ENCODE measurements at regions not wholly inside any gene's neighbourhood (a gene's known extent, or its start where the extent isn't known, plus 50 kb on each side); places are given as distances from the start of the nearest gene placed in this dataset.

- no peak for DNase-seq
Measured at GRCh38 chr6:21478411-21478810, 115.1 kb upstream of the SOX4 start.

DNA sequence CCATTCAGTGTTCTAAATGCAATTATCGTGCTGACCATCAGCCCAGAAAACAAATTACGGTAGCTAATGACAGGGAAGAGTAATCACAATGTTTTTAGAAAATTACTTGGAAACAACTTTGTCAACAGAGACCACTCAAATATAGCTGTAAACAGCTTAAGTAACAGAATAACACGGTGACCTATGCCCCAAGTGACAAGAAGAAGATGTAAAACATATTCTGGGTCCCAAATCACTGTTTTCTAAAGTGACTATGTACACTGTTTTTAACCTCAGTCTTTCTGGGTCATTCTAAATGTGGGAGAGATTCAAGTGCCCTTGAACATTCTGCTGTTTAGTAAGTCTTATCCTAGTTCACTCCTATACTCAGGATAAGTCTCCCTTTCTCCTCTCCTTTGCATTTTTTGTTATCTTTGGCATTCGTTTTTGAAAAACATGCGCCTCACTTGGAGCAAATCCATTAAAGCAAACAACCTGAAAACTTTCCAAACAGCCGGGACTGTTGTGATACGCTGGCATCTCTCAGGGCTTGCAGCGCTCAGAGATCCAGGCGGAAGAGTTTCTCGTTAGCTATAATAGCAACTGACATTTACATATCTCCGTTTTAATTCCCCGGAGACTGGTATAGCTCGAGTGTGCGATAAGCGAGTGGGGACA lies 114.5 kb upstream of the SOX4 start:
- no peak for DNase-seq

DNA sequence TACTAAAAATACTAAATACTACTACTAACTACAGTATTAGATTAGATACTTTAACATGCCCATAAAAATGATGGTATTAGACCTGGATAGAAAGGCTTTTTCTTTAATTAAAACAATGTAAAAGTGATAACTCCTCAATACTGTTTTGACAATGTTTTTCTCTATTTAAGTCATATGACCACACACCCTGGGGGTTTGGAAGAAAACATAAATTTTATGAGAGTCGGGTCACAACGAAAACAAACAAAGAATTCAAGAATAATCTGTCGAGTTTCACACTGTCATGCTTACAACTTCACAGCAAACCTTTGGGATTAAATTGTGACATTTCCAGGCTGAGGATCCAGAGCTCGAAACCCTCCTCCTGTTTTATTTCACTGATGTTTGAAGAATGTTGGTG lies 107.4 kb upstream of the SOX4 start:
- no peak for DNase-seq

GRCh38 chr6:21489826-21490225 lies 103.7 kb upstream of the SOX4 start:
- no peak for DNase-seq

DNA sequence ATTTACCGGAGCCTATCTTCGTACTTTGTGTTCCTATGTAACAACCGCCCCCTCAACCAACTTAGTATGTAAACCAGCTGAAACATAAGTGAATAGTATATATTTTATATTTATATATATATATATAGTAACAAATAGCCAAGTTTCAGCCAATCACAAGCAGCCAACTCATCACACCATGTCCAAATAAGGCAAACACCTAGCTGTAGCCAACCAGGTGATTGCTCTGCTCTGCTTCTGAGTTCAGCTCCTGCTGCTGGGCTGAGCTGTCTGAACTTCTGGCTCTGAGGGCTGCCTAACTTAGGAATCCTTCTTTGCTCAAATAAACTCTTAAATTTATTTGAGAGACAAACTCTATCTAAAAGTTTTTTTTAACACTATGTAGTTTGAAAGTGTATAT lies 101.6 kb upstream of the SOX4 start:
- no peak for DNase-seq

GRCh38 chr6:21494505-21494904 lies 99.0 kb upstream of the SOX4 start:
- no peak for DNase-seq

- no peak for DNase-seq
Measured at GRCh38 chr6:21496196-21496595, 97.4 kb upstream of the SOX4 start.

DNA sequence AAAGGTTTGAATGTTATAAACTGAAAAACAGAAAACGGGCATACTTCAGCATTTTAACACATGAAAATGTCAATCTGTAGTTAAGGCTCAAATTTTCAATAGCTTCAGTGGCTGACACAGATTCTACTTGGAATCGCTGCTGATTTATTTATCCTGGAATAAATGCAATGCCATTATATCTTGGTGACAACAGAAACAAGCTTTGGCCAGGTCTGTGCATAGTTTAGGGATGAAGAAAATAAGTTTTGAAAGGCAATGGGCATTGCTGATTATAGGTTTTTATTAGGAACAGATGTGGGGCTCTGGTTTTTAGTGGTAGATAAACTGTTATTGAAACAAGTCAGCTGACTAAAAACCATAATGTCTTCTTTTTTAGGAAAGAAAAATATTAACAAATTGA lies 96.8 kb upstream of the SOX4 start:
- DNase-seq: no peak

DNA sequence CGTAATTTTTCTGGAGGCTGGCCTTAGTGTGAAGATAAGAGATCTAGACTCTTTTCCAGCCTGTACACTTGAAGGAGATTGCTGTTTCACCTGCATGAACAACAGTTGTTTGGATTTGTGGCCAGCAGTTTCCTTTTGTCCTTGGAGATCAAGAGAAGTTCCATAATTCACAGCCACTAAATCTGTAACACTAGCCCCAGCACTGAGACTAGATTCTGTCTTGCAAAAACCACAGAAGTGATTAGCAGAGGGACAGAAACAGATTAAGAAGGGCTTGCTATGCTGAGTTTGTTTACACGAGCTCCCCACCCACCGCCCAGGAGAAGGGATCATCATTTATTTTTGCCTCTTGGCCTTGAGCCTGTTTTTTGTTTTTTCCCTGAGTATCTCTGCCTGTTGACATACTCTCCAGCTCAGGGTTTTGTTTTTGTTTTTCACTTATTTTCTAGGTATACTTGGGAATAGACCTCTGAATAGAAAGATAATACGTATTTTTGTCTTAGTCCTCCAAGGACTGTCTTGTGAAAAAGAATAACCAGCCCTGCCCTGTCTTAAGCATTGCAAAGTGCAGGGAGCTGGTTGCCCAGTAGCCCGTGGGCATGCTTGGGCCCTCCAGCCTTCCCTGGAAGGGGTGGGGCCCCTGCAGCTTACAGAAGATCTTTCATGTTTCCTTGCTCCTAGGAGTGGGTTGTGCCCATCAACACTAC lies 93.1 kb upstream of the SOX4 start:
- DNase-seq: no peak

GRCh38 chr6:21501021-21501354 lies 92.6 kb upstream of the SOX4 start:
- DNase-seq: no peak

DNA sequence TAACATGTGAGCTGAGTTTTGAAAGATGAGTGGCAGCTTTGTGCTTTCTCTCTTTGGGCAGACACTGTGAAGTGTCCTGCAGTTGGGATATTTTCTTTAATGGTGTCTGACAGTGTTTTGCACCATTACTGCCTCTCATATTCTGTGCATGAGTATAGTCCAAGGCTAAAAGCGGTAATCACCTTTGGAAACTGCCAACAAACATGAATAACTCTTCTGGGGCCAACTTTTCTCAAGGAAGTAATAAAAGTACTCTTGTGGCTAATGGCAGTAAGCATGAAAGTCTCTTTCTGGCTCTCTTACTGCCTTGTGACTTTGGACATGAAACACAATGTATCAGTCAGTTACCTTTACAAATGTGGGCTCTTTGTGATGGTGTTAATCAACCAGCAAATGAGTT lies 91.7 kb upstream of the SOX4 start:
- DNase-seq: no peak

DNA sequence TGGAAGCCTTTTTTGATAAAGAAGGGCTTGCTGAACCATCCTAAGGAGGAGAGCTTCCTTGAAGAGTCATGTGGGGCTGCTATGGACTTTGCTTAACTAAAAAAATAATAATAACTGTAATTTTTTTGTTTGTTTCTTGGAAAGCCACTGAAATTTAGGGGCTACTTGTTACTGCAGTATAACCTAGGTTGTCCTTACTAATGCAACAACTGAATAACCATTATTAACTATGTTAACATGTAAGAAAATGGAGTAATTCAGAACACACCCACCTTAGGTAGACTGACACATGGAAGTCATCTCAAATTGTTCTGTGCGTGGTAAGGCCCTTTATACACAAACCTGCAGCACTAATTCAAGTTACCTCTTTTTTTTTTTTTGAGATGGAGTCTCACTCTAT lies 90.9 kb upstream of the SOX4 start:
- DNase-seq: no peak

- no peak for DNase-seq
Measured at GRCh38 chr6:21504790-21505189, 88.8 kb upstream of the SOX4 start.

GRCh38 chr6:21505574-21505990 lies 88.0 kb upstream of the SOX4 start:
- DNase-seq: no peak

- no peak for DNase-seq
Measured at GRCh38 chr6:21506126-21506525, 87.4 kb upstream of the SOX4 start.

DNA sequence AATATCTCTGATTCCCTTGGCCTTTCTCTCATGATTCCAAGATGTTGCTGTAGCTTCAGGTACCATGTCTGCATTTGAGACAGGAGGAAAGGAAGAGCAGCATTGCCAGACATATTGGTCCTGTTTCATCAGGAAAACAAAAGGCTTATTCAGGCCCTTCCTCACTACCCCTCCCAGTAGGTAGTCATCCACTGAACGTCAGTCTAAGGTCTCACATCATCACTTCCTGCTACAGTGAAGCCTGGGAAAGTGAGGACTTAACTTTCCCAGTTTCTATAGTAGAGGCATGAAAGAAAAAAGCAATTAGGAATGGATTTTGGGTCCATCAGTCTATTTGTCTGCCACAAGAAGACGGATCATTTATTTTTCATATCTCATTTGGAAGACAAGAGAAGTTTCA lies 85.7 kb upstream of the SOX4 start:
- DNase-seq: no peak

DNA sequence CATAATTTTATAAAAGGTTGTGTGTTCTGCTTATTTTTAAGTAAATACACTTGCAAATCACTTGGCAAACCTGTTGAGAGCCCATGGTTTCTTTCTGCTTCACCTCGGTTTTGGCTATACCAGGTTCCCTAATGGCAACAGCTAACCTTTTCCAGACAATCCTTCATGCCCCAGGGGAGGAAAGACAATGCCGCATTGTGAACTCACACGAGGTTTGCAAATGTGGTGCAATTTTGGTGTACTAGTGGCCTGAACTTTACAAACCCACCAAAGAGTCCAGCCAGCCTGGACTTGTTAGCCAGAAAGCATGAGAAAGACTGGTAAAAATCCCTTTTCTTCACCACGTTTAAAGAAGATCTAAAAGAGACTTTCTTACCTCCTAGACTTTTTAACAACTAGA lies 84.8 kb upstream of the SOX4 start:
- no peak for DNase-seq

DNA sequence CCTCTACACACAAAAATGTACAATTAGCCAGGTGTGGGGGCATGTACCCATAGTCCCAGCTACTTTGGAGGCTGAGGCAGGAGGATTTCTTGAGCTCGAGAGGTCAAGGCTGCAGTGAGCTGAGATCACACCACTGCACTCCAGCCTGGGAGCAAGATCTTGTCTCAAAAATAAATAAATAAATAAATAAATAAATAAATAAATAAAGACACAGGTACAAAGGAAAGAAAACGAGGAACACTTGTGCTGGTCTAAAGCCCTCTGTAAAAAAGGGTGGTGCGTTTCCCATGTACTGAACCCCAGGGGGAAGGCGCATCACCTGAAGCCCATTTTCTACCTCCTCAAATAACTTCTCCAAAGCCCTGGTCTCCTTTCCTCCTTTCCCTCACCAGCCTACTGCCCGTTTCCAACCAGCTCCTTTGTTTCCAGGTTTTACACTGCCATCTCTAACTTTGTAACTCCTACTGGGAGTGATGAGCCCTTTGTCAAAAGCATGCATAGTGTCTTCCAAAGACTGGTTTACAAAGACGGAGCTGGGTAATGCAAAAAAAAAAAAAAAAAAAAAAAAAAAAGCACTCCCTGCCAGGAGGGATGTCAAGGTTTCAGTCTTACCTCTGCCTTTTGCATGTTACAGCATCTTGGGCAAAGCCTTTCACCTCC lies 81.5 kb upstream of the SOX4 start:
- no peak for DNase-seq

- DNase-seq: no peak
Measured at GRCh38 chr6:21514288-21514687, 79.3 kb upstream of the SOX4 start.

DNA sequence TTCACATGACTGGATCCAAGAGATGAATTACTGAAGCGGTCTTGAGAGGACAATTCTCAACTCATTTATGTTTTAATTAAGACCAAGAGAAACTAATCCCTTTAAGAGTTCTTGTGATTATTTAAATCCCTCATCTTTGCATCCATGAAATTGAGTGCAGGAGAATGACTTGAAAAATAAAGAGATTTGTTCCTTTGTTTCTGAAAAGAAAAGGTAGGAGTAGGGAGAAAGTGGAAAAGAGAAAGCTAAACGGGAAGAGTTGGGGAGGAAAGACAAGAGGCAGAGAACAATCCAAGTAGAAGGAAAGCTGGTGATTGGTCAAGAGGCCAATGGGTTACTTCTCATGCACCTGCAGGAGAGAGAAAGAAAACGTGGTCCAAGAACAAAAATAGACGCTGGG lies 75.2 kb upstream of the SOX4 start:
- no peak for DNase-seq

DNA sequence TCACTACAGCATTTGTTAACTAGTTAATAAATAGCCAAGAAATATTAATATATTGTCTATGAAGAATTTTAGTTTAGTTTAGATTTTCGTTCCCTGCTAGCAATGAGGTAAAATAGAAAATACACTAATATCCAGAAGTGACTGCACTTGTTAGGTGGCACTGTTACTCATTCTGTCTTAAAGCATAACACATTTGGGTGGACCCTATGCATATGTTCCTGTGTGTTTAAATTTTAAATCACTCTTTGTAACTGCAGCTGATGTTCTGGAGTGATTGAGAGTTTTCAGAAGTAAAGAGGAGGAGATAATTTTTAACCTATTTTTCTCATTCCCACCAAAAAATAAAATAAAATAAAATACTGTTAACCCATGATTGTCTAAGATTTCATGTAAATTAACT lies 73.9 kb upstream of the SOX4 start:
- DNase-seq: no peak

- DNase-seq: no peak
Measured at GRCh38 chr6:21521276-21521675, 72.3 kb upstream of the SOX4 start.

DNA sequence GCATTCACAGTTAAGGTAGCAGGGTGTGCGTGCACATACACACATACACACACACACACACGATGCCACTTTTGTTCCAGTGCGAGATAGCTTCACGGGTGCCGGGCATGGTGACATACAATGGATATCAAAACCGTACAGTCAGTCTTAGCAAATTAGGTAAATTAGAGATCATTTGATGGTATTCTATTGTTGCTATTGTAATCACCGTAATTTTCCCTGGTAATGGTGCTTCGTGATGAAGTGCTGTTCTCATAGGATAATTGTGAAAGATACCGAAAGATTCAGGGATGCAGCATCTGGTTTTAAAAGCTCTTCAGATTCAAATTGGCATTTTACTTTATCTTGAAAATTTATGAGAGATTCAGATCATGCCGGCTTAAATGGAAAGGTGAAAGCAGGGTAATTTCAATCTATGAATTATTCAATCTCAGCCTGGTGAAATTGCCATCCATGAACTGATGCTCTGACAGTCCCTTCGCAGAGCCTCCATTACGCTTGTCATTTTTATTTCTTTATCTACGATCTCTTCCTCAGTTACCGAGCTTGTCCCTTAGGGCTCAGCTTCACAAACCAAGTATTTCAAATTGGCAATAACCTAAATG lies 71.3 kb upstream of the SOX4 start:
- DNase-seq: no peak

GRCh38 chr6:21522797-21523456 lies 70.6 kb upstream of the SOX4 start:
- no peak for DNase-seq

All from bone marrow (tissue), 2 donors.